Lung (tissue), 11 donors: ENCODE measurements at regions not wholly inside any gene's neighbourhood (a gene's known extent, or its start where the extent isn't known, plus 50 kb on each side); places are given as distances from the start of the nearest gene placed in this dataset.

Source experiments
- ATAC-seq: fragments of 200-7000 bp; cut with Tn5 transposase; one replicate; pipeline ENCODE4 v1.9.1; 2020; ENCODE audit warnings: moderate number of reproducible peaks; ENCODE audit not compliant: insufficient read depth, low FRiP score
- DNase-seq, 3 donors: peaks; one replicate each; pipeline ENCODE4 v3.0.0-alpha.2; 2013 to 2017
- H3K27ac ChIP-seq, 2 donors: one replicate each; pipeline ENCODE4 v1.5.1; 2013; ENCODE audit warnings: mild to moderate bottlenecking in 2 of 2, moderate library complexity in 2 of 2, control low read depth in 1 of 2, inconsistent platforms in 1 of 2, low read depth in 1 of 2, low read length in 1 of 2
- H3K27me3 ChIP-seq, 3 donors: one replicate each; pipeline ENCODE4 v1.5.1; 2013; ENCODE audit warnings: low read length in 2 of 3; ENCODE audit not compliant: control insufficient read depth in 3 of 3, insufficient read depth in 3 of 3
- H3K36me3 ChIP-seq, 4 donors: one replicate each; pipeline ENCODE4 v1.5.1; 2013; ENCODE audit warnings: low read length in 4 of 4, mild to moderate bottlenecking in 1 of 4, moderate library complexity in 1 of 4; ENCODE audit not compliant: control insufficient read depth in 4 of 4, insufficient read depth in 4 of 4
- H3K4me1 ChIP-seq, 5 donors: one replicate each; pipeline ENCODE4 v1.5.1; 2013; ENCODE audit warnings: low read length in 5 of 5, mild to moderate bottlenecking in 2 of 5, moderate library complexity in 1 of 5; ENCODE audit not compliant: control insufficient read depth in 5 of 5, insufficient read depth in 5 of 5
- H3K4me3 ChIP-seq: one replicate; pipeline ENCODE4 v1.5.1; 2013; ENCODE audit warnings: mild to moderate bottlenecking, control low read depth, moderate library complexity
- H3K9ac ChIP-seq, 2 donors: one replicate each; pipeline ENCODE4 v1.5.1; 2013; ENCODE audit warnings: low read length in 2 of 2, control low read depth in 1 of 2; ENCODE audit not compliant: insufficient read depth in 1 of 2
- H3K9me3 ChIP-seq, 4 donors: one replicate each; pipeline ENCODE4 v1.5.1; 2013; ENCODE audit warnings: low read length in 3 of 4, mild to moderate bottlenecking in 1 of 4, moderate library complexity in 1 of 4; ENCODE audit not compliant: control insufficient read depth in 4 of 4, insufficient read depth in 3 of 4
- CTCF ChIP-seq: IDR thresholded peaks from 2 replicates; pipeline ENCODE4 v1.5.1; 2012; ENCODE audit warnings: mild to moderate bottlenecking; ENCODE audit errors: control extremely low read depth, extremely low read depth
- WGBS, 2 donors: extraction: QIAGEN DNeasy Blood & Tissue Kit; methylation state at CpG; one replicate each; pipeline ENCODE4 v1.1.7; 2013; 5-methylcytosine and 5-hydroxymethylcytosine counted together
- donor health status: control.
- donor health status: control.
- donor health status: Bipolar disorder and iron deficiency.
- donor health status: healthy.
- donor health status: DM: yes; HTN: yes; CAD: no.

- Histone ChIP-seq H3K27me3 (no peaks in the 10 kb centered on the region), H3K27ac (no peak overlapping the region), H3K4me1 (peaks cover 0 to 12% (median 2%) of the 10 kb centered on the region in 5 donors), H3K36me3 (no peaks in the 10 kb centered on the region), H3K9me3 (no peaks in the 10 kb centered on the region), H3K9ac (no peak overlapping the region), H3K4me3 (no peak overlapping the region)
- 84 to 93% methylated on average over 6 of the region's 6 CpGs for WGBS, 2 donors
- DNase-seq = peak; percentile 20 to 42 (median 22)
- ATAC-seq = no peak
- no peak for TF ChIP-seq CTCF
Measured at GRCh38 chr5:143677403-143677802, 134.6 kb upstream of the HMHB1 start.

- Histone ChIP-seq H3K36me3 (no peaks in the 10 kb centered on the region), H3K9ac (no peak overlapping the region), H3K9me3 (no peaks in the 10 kb centered on the region), H3K27ac (no peak overlapping the region), H3K4me1 (peaks cover 0 to 10% (median 2%) of the 10 kb centered on the region in 5 donors), H3K4me3 (no peak overlapping the region), H3K27me3 (no peaks in the 10 kb centered on the region)
- peak in 2 of 3 donors; percentile 34 to 51 for DNase-seq
- WGBS, 2 donors = 49 to 72% methylated on average over 1 of the region's 1 CpG
- no peak for ATAC-seq
- TF ChIP-seq CTCF = no peak
Measured at GRCh38 chr5:143676802-143677201, 135.2 kb upstream of the HMHB1 start.

GRCh38 chr5:143674469-143674786 lies 137.5 kb upstream of the HMHB1 start:
- TF ChIP-seq CTCF = no peak
- Histone ChIP-seq H3K36me3 (no peaks in the 10 kb centered on the region), H3K4me1 (peaks cover 0 to 8% (median 2%) of the 10 kb centered on the region in 5 donors), H3K4me3 (no peak overlapping the region), H3K9ac (no peak overlapping the region), H3K27me3 (no peaks in the 10 kb centered on the region), H3K27ac (peak overlapping the region in 1 of 2 donors; percentile 47), H3K9me3 (peaks cover 0 to 3% (median 0%) of the 10 kb centered on the region in 4 donors)
- ATAC-seq (no peak), DNase-seq (no peak)
- WGBS, 2 donors = 76 to 100% methylated on average over 2 of the region's 2 CpGs
